PC-9 (cell line): ENCODE measurements at regions not wholly inside any gene's neighbourhood (a gene's known extent, or its start where the extent isn't known, plus 50 kb on each side); places are given as distances from the start of the nearest gene placed in this dataset.
"Not testable (repeated sequence)": the region's sequence is repeated elsewhere in the genome, so short reads cannot be mapped to it uniquely, and the experiment has no call there.

ENCODE experiments used
- BruUV-seq: library from RNA; stranded (reverse); fragments of 400-500 nt; replicated peaks from 2 replicates; lab custom pipeline; 2021; lab: Mats Ljungman, UMichigan
- CTCF ChIA-PET: fragments of 300-600 bp; sonication (Branson Sonifier 250); formaldehyde crosslinking; loops from one replicate; lab custom pipeline; 2022; ENCODE audit warnings: antibody characterized with exemption; lab: Charles Lee
- POLR2A ChIA-PET: fragments of 300-600 bp; sonication (Branson Sonifier 250); formaldehyde crosslinking; loops from one replicate; lab custom pipeline; 2022; ENCODE audit warnings: antibody characterized with exemption; ENCODE audit not compliant: unreplicated experiment; lab: Charles Lee
- DNase-seq, 2 experiments: peaks; one replicate each; pipeline versions ENCODE4 v3.0.0 to v3.0.0-alpha.2; 2015 to 2022; ENCODE audit warnings: mixed read lengths in 1 of 2
- H2AFZ ChIP-seq: fragments of 200-600 bp; sonication (generic); 2 replicates; pipeline ENCODE4 v1.8.1; 2017; ENCODE audit warnings: antibody characterized with exemption
- H3F3A ChIP-seq: fragments of 200-600 bp; sonication (generic); 2 replicates; pipeline ENCODE4 v1.8.1; 2017; ENCODE audit warnings: antibody characterized with exemption, mild to moderate bottlenecking, low read depth; ENCODE audit not compliant: insufficient read depth
- H3K27ac ChIP-seq: fragments of 200-600 bp; sonication (generic); 2 replicates; pipeline ENCODE4 v1.6.1; 2016; ENCODE audit warnings: mixed run types
- H3K27me3 ChIP-seq: fragments of 200-600 bp; sonication (generic); 2 replicates; pipeline ENCODE4 v1.6.1; 2016; ENCODE audit warnings: low read depth, mixed run types; ENCODE audit not compliant: insufficient read depth
- H3K36me3 ChIP-seq: fragments of 200-600 bp; sonication (generic); 2 replicates; pipeline ENCODE4 v1.6.1; 2016; ENCODE audit warnings: low read depth, mixed run types
- H3K4me1 ChIP-seq: fragments of 200-600 bp; sonication (generic); replicated peaks from 2 replicates; pipeline ENCODE4 v1.6.1; 2016; ENCODE audit warnings: mixed run types; ENCODE audit not compliant: insufficient read depth
- H3K4me2 ChIP-seq: fragments of 200-600 bp; sonication (generic); 2 replicates; pipeline ENCODE4 v1.6.1; 2017; ENCODE audit warnings: mixed run types
- H3K4me3 ChIP-seq: fragments of 200-600 bp; sonication (generic); 2 replicates; pipeline ENCODE4 v1.6.1; 2016; ENCODE audit warnings: mixed run types
- H3K79me2 ChIP-seq: fragments of 200-600 bp; sonication (generic); 2 replicates; pipeline ENCODE4 v1.6.1; 2017; ENCODE audit warnings: low read depth, mixed run types
- H3K9me2 ChIP-seq: fragments of 200-600 bp; sonication (generic); 2 replicates; pipeline ENCODE4 v1.8.1; 2017; ENCODE audit warnings: mild to moderate bottlenecking; ENCODE audit not compliant: insufficient read depth
- H3K9me3 ChIP-seq: fragments of 200-600 bp; sonication (generic); 2 replicates; pipeline ENCODE4 v1.8.1; 2016; ENCODE audit warnings: low read depth; ENCODE audit not compliant: insufficient read depth
- H4K20me1 ChIP-seq: fragments of 200-600 bp; sonication (generic); 2 replicates; pipeline ENCODE4 v1.8.1; 2017; ENCODE audit not compliant: insufficient read depth
- CTCF ChIP-seq: fragments of 200-600 bp; sonication (generic); conservative IDR thresholded peaks from 2 replicates; pipeline ENCODE4 v1.6.1; 2017; ENCODE audit warnings: mixed run types, antibody characterized with exemption, mild to moderate bottlenecking, moderate library complexity
- EZH2 ChIP-seq: fragments of 200-600 bp; sonication (generic); IDR thresholded peaks from 2 replicates; pipeline ENCODE4 v1.8.0; 2017; ENCODE audit warnings: antibody characterized with exemption, low read depth
- intact Hi-C: fragments of 100-400 bp; cut with micrococcal nuclease; formaldehyde crosslinking; loops from one replicate; pipeline ENCODE4 v1.10.0; 2022; ENCODE audit not compliant: unreplicated experiment

- BruUV-seq: no TSS peak
- H3K9me3 ChIP-seq: no peaks in the 10 kb centered on the region
- no peak overlapping the region for H3K27ac ChIP-seq
- no peak overlapping the region for H3K4me2 ChIP-seq
- no peak overlapping the region for H3K4me3 ChIP-seq
- H2AFZ ChIP-seq: no peak overlapping the region
- ChIA-PET POLR2A (no interaction called here), CTCF (no interaction called here)
- no peak for DNase-seq
- H3K36me3 ChIP-seq: no peaks in the 10 kb centered on the region
- peaks cover 13% of the 10 kb centered on the region for H3K4me1 ChIP-seq
- H3K79me2 ChIP-seq: peaks cover 49% of the 10 kb centered on the region
- H3F3A ChIP-seq: no peaks in the 10 kb centered on the region
- peaks cover 16% of the 10 kb centered on the region for H4K20me1 ChIP-seq
- TF ChIP-seq EZH2: no peak
- TF ChIP-seq CTCF: no peak
- intact Hi-C loops: no loop called here
- H3K9me2 ChIP-seq: no peaks in the 10 kb centered on the region
- no peaks in the 10 kb centered on the region for H3K27me3 ChIP-seq
Observed at GRCh38 chr22:25452116-25452700, 112.3 kb upstream of the GRK3 start.

- no peak overlapping the region for H2AFZ ChIP-seq
- no peaks in the 10 kb centered on the region for H3K9me3 ChIP-seq
- H3K27me3 ChIP-seq: no peaks in the 10 kb centered on the region
- DNase-seq: no peak
- H3K4me1 ChIP-seq: peaks cover 13% of the 10 kb centered on the region
- BruUV-seq: no TSS peak
- no peak overlapping the region for H3K4me2 ChIP-seq
- no peak overlapping the region for H3K27ac ChIP-seq
- H3K79me2 ChIP-seq: peaks cover 47% of the 10 kb centered on the region
- TF ChIP-seq CTCF (no peak), EZH2 (no peak)
- intact Hi-C loops: no loop called here
- CTCF ChIA-PET: no interaction called here
- no peaks in the 10 kb centered on the region for H3K36me3 ChIP-seq
- no peak overlapping the region for H3K4me3 ChIP-seq
- POLR2A ChIA-PET: no interaction called here
- no peaks in the 10 kb centered on the region for H3F3A ChIP-seq
- peaks cover 16% of the 10 kb centered on the region for H4K20me1 ChIP-seq
- H3K9me2 ChIP-seq: no peaks in the 10 kb centered on the region
Observed at GRCh38 chr22:25453058-25453457, 111.4 kb upstream of the GRK3 start.

GRCh38 chr22:25453557-25453956 lies 110.9 kb upstream of the GRK3 start:
- H2AFZ ChIP-seq: no peak overlapping the region
- no peaks in the 10 kb centered on the region for H3K27me3 ChIP-seq
- peaks cover 42% of the 10 kb centered on the region for H3K79me2 ChIP-seq
- BruUV-seq: no TSS peak
- no peak overlapping the region for H3K4me3 ChIP-seq
- ChIA-PET POLR2A (no interaction called here), CTCF (no interaction called here)
- no peaks in the 10 kb centered on the region for H3K36me3 ChIP-seq
- no peak overlapping the region for H3K27ac ChIP-seq
- intact Hi-C loops: no loop called here
- no peaks in the 10 kb centered on the region for H3K9me2 ChIP-seq
- H3K4me2 ChIP-seq: no peak overlapping the region
- H3F3A ChIP-seq: no peaks in the 10 kb centered on the region
- DNase-seq: no peak
- peaks cover 13% of the 10 kb centered on the region for H3K4me1 ChIP-seq
- TF ChIP-seq EZH2 (no peak), CTCF (no peak)
- H3K9me3 ChIP-seq: no peaks in the 10 kb centered on the region
- peaks cover 16% of the 10 kb centered on the region for H4K20me1 ChIP-seq

- H3K4me1 ChIP-seq, H3F3A ChIP-seq, DNase-seq, H2AFZ ChIP-seq, POLR2A ChIA-PET, BruUV-seq, H3K4me3 ChIP-seq, CTCF ChIA-PET, H3K9me2 ChIP-seq, intact Hi-C loops, H3K9me3 ChIP-seq, H3K27me3 ChIP-seq, H3K27ac ChIP-seq, H3K36me3 ChIP-seq, H3K4me2 ChIP-seq: not testable (repeated sequence)
- Histone ChIP-seq H3K79me2 (peaks cover 13% of the 10 kb centered on the region), H4K20me1 (peaks cover 16% of the 10 kb centered on the region)
Observed at GRCh38 chr22:25456300-25457043, 108.0 kb upstream of the GRK3 start.

GRCh38 chr22:25458631-25459030 lies 105.8 kb upstream of the GRK3 start:
- H3K4me2 ChIP-seq, H3K27me3 ChIP-seq, H3K4me3 ChIP-seq, H3F3A ChIP-seq, H3K79me2 ChIP-seq, H4K20me1 ChIP-seq, H3K4me1 ChIP-seq, BruUV-seq, H3K27ac ChIP-seq, H3K9me3 ChIP-seq, CTCF ChIA-PET, POLR2A ChIA-PET, intact Hi-C loops, DNase-seq, H2AFZ ChIP-seq, H3K36me3 ChIP-seq, H3K9me2 ChIP-seq: not testable (repeated sequence)
